ENCODE measurements at regions not wholly inside any gene's neighbourhood (a gene's known extent, or its start where the extent isn't known, plus 50 kb on each side); places are given as distances from the start of the nearest gene placed in this dataset.

- DNase-seq (ENCODE audit: low spot score), result no peak
- Histone ChIP-seq H3K4me3 (ENCODE audit: low read depth in 1 of 3, low read length in 3 of 3) (no peak overlapping the region), H3K4me1 (ENCODE audit: control insufficient read depth in 4 of 4, insufficient read depth in 4 of 4, low read length in 3 of 4) (no peaks in the 10 kb centered on the region), H3K27ac (ENCODE audit: low read depth in 1 of 2, low read length in 2 of 2) (no peak overlapping the region), H3K36me3 (ENCODE audit: control insufficient read depth in 4 of 4, insufficient read depth in 3 of 4, low read depth in 1 of 4, low read length in 3 of 4) (no peaks in the 10 kb centered on the region), H3K9me3 (ENCODE audit: control insufficient read depth in 4 of 4, low read length in 3 of 4) (no peaks in the 10 kb centered on the region), H3K27me3 (ENCODE audit: control insufficient read depth in 4 of 4, insufficient read depth in 4 of 4, low read length in 3 of 4) (no peaks in the 10 kb centered on the region), H3K9ac (ENCODE audit: low read depth in 1 of 2, low read length in 2 of 2) (no peak overlapping the region)
- TF ChIP-seq RXRA (IDR thresholded peaks at IDR 0.05) (no peak), HNF4A (conservative IDR thresholded peaks at IDR 0.05) (no peak), YY1 (IDR thresholded peaks at IDR 0.05) (no peak), FOXA1 (IDR thresholded peaks at IDR 0.05) (no peak), FOXA2 (IDR thresholded peaks at IDR 0.05) (no peak), TAF1 (conservative IDR thresholded peaks at IDR 0.05) (no peak), GABPA (IDR thresholded peaks at IDR 0.05 in 1 of 2, conservative IDR thresholded peaks at IDR 0.05 in 1 of 2) (no peak), EGR1 (IDR thresholded peaks at IDR 0.05; ENCODE audit: low read depth in 2 of 2) (no peak), RAD21 (IDR thresholded peaks at IDR 0.05) (no peak), JUND (IDR thresholded peaks at IDR 0.05) (no peak), ATF3 (IDR thresholded peaks at IDR 0.05) (no peak)
- TF ChIP-seq, protein P1, sequence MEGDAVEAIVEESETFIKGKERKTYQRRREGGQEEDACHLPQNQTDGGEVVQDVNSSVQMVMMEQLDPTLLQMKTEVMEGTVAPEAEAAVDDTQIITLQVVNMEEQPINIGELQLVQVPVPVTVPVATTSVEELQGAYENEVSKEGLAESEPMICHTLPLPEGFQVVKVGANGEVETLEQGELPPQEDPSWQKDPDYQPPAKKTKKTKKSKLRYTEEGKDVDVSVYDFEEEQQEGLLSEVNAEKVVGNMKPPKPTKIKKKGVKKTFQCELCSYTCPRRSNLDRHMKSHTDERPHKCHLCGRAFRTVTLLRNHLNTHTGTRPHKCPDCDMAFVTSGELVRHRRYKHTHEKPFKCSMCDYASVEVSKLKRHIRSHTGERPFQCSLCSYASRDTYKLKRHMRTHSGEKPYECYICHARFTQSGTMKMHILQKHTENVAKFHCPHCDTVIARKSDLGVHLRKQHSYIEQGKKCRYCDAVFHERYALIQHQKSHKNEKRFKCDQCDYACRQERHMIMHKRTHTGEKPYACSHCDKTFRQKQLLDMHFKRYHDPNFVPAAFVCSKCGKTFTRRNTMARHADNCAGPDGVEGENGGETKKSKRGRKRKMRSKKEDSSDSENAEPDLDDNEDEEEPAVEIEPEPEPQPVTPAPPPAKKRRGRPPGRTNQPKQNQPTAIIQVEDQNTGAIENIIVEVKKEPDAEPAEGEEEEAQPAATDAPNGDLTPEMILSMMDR (IDR thresholded peaks at IDR 0.05; ENCODE audit: low read depth, low read length, missing input control), result no peak
- TF ChIP-seq, protein P2, sequence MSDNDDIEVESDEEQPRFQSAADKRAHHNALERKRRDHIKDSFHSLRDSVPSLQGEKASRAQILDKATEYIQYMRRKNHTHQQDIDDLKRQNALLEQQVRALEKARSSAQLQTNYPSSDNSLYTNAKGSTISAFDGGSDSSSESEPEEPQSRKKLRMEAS (IDR thresholded peaks at IDR 0.05), result no peak
- 67% methylated on average over 1 of the region's 1 CpG for WGBS
Measured at GRCh38 chr14:87443039-87443438, 549.9 kb downstream of the GALC start.

GRCh38 chr14:87437158-87437557 lies 555.8 kb downstream of the GALC start:
- Histone ChIP-seq H3K4me3 (ENCODE audit: low read depth in 1 of 3, low read length in 3 of 3) (no peak overlapping the region), H3K9me3 (ENCODE audit: control insufficient read depth in 4 of 4, low read length in 3 of 4) (no peaks in the 10 kb centered on the region), H3K27ac (ENCODE audit: low read depth in 1 of 2, low read length in 2 of 2) (no peak overlapping the region), H3K9ac (ENCODE audit: low read depth in 1 of 2, low read length in 2 of 2) (no peak overlapping the region), H3K4me1 (ENCODE audit: control insufficient read depth in 4 of 4, insufficient read depth in 4 of 4, low read length in 3 of 4) (no peaks in the 10 kb centered on the region), H3K27me3 (ENCODE audit: control insufficient read depth in 4 of 4, insufficient read depth in 4 of 4, low read length in 3 of 4) (no peaks in the 10 kb centered on the region), H3K36me3 (ENCODE audit: control insufficient read depth in 4 of 4, insufficient read depth in 3 of 4, low read depth in 1 of 4, low read length in 3 of 4) (no peaks in the 10 kb centered on the region)
- TF ChIP-seq EGR1 (IDR thresholded peaks at IDR 0.05; ENCODE audit: low read depth in 2 of 2), result no peak
- no peak for TF ChIP-seq HNF4G (IDR thresholded peaks at IDR 0.05)
- no peak for TF ChIP-seq FOXA2 (IDR thresholded peaks at IDR 0.05)
- no peak for TF ChIP-seq ATF3 (IDR thresholded peaks at IDR 0.05)
- no peak for TF ChIP-seq YY1 (IDR thresholded peaks at IDR 0.05)
- no peak for TF ChIP-seq TAF1 (conservative IDR thresholded peaks at IDR 0.05)
- no peak for TF ChIP-seq FOXA1 (IDR thresholded peaks at IDR 0.05)
- no peak for TF ChIP-seq RAD21 (IDR thresholded peaks at IDR 0.05)
- TF ChIP-seq, protein P1 (IDR thresholded peaks at IDR 0.05; ENCODE audit: low read depth, low read length, missing input control), result no peak
- TF ChIP-seq, protein P3, sequence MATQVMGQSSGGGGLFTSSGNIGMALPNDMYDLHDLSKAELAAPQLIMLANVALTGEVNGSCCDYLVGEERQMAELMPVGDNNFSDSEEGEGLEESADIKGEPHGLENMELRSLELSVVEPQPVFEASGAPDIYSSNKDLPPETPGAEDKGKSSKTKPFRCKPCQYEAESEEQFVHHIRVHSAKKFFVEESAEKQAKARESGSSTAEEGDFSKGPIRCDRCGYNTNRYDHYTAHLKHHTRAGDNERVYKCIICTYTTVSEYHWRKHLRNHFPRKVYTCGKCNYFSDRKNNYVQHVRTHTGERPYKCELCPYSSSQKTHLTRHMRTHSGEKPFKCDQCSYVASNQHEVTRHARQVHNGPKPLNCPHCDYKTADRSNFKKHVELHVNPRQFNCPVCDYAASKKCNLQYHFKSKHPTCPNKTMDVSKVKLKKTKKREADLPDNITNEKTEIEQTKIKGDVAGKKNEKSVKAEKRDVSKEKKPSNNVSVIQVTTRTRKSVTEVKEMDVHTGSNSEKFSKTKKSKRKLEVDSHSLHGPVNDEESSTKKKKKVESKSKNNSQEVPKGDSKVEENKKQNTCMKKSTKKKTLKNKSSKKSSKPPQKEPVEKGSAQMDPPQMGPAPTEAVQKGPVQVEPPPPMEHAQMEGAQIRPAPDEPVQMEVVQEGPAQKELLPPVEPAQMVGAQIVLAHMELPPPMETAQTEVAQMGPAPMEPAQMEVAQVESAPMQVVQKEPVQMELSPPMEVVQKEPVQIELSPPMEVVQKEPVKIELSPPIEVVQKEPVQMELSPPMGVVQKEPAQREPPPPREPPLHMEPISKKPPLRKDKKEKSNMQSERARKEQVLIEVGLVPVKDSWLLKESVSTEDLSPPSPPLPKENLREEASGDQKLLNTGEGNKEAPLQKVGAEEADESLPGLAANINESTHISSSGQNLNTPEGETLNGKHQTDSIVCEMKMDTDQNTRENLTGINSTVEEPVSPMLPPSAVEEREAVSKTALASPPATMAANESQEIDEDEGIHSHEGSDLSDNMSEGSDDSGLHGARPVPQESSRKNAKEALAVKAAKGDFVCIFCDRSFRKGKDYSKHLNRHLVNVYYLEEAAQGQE (IDR thresholded peaks at IDR 0.05), result no peak
- no peak for TF ChIP-seq HNF4A (conservative IDR thresholded peaks at IDR 0.05)
- no peak for TF ChIP-seq NR2F2 (IDR thresholded peaks at IDR 0.05)
- TF ChIP-seq, protein P2 (IDR thresholded peaks at IDR 0.05), result no peak
- no peak for TF ChIP-seq ZBTB33 (IDR thresholded peaks at IDR 0.05)
- TF ChIP-seq JUND (IDR thresholded peaks at IDR 0.05), result no peak
- TF ChIP-seq SP1 (IDR thresholded peaks at IDR 0.05), result no peak
- TF ChIP-seq RXRA (IDR thresholded peaks at IDR 0.05), result no peak
- no peak for TF ChIP-seq GABPA (IDR thresholded peaks at IDR 0.05 in 1 of 2, conservative IDR thresholded peaks at IDR 0.05 in 1 of 2)
- no peak for DNase-seq (ENCODE audit: low spot score)
- 44% methylated on average over 2 of the region's 2 CpGs for WGBS
